Thoracic aorta (tissue), 2 donors: ENCODE measurements at regions not wholly inside any gene's neighbourhood (a gene's known extent, or its start where the extent isn't known, plus 50 kb on each side); places are given as distances from the start of the nearest gene placed in this dataset.

ENCODE experiments used
- ATAC-seq: fragments of 150-250 bp; one replicate; pipeline ENCODE4 v1.8.0; 2017; ENCODE audit warnings: low read depth; ENCODE audit not compliant: insufficient number of reproducible peaks, low FRiP score
- DNase-seq: peaks from one replicate; pipeline ENCODE4 v3.0.0-alpha.2; 2020; ENCODE audit warnings: low spot score
- H3K27ac ChIP-seq, 2 donors: fragments of 200-600 bp; sonication (generic); 1 replicate in 1 of 2; 2 replicates in 1 of 2; pipeline ENCODE4 v1.5.1; 2016; ENCODE audit warnings: mild to moderate bottlenecking in 2 of 2, moderate library complexity in 2 of 2
- H3K27me3 ChIP-seq: fragments of 200-600 bp; sonication (generic); replicated peaks from 2 replicates; pipeline ENCODE4 v1.6.0; 2016; ENCODE audit warnings: mild to moderate bottlenecking; ENCODE audit not compliant: insufficient read depth
- H3K36me3 ChIP-seq: fragments of 200-600 bp; sonication (generic); one replicate; pipeline ENCODE4 v1.5.1; 2016
- H3K4me1 ChIP-seq, 2 donors: fragments of 200-600 bp; sonication (generic); 1 replicate in 1 of 2; 2 replicates in 1 of 2; pipeline versions ENCODE4 v1.5.1 to v1.6.0; 2016; ENCODE audit warnings: low read depth in 2 of 2, mild to moderate bottlenecking in 1 of 2; ENCODE audit not compliant: control insufficient read depth in 1 of 2
- H3K4me3 ChIP-seq: fragments of 200-600 bp; sonication (generic); 2 replicates; pipeline ENCODE4 v1.5.1; 2016; ENCODE audit warnings: mild to moderate bottlenecking
- H3K9me3 ChIP-seq: fragments of 200-600 bp; sonication (generic); 2 replicates; pipeline ENCODE4 v1.5.1; 2016
- TF ChIP-seq, protein P1 (sequence below): fragments of 200-600 bp; sonication (generic); IDR thresholded peaks from one replicate; pipeline ENCODE4 v1.5.1; 2019; ENCODE audit warnings: antibody characterized with exemption

DNA sequence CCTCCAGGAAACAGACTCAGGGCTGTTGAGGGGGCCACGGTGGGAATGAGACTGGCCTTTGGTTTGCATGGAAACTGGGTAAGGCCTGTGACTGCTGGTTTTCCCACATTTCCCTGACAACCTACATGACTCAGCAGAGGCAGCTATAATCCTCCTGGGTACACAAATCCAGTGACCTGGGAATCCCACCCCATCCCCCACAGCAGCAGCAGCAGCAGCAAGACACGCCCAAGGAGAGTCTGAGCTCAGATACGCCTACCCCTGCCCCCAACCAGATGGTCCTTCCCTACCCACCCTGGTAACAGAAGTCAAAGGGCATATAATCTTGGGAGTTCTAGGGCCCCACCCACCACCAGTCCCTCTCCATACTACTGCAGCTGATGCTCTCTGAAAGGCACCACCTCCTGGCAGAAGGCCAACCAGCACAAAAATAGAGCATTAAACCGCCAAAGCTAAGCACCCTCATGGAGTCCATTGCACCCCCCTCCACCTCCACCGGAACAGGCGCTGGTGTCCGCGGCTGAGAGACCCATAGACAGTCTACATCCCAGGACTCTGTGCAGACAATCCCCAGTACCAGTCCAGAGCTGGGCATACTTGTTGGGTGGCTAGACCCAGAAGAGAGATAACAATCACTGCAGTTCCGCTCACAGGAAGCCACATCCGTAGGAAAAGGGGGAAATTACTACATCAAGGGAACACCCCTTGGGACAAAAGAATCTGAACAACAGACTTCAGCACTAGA lies 237.2 kb upstream of the SPRY2 start:
- no peaks in the 10 kb centered on the region for H3K36me3 ChIP-seq
- H3K27ac ChIP-seq, result no peak overlapping the region
- no peaks in the 10 kb centered on the region for H3K9me3 ChIP-seq
- no peak overlapping the region for H3K4me3 ChIP-seq
- DNase-seq (no peak), ATAC-seq (no peak)
- no peaks in the 10 kb centered on the region for H3K4me1 ChIP-seq
- H3K27me3 ChIP-seq, result no peaks in the 10 kb centered on the region
- TF ChIP-seq, protein P1, sequence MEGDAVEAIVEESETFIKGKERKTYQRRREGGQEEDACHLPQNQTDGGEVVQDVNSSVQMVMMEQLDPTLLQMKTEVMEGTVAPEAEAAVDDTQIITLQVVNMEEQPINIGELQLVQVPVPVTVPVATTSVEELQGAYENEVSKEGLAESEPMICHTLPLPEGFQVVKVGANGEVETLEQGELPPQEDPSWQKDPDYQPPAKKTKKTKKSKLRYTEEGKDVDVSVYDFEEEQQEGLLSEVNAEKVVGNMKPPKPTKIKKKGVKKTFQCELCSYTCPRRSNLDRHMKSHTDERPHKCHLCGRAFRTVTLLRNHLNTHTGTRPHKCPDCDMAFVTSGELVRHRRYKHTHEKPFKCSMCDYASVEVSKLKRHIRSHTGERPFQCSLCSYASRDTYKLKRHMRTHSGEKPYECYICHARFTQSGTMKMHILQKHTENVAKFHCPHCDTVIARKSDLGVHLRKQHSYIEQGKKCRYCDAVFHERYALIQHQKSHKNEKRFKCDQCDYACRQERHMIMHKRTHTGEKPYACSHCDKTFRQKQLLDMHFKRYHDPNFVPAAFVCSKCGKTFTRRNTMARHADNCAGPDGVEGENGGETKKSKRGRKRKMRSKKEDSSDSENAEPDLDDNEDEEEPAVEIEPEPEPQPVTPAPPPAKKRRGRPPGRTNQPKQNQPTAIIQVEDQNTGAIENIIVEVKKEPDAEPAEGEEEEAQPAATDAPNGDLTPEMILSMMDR, result no peak

DNA sequence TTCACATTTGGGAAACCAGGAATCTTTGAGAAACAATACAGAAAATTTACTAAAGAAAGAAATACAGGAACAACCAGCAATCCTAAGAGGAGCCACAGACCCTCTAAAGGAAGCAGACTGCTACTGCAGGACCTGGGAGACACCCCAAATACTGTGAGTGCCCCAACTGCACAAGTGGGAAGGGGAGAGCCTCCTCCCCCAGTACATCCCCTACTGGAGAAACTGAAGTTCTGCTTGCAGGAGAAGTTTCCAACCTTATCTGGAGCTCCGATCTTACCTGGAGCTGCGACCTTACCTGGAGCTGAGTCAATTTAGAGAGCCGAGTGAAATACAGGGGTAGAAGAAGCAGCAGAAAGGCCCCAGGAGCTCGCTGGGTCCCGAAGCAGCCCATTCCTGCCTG lies 236.4 kb upstream of the SPRY2 start:
- ATAC-seq (no peak), DNase-seq (no peak)
- H3K4me3 ChIP-seq, result no peak overlapping the region
- H3K9me3 ChIP-seq, result no peaks in the 10 kb centered on the region
- no peaks in the 10 kb centered on the region for H3K27me3 ChIP-seq
- no peaks in the 10 kb centered on the region for H3K36me3 ChIP-seq
- no peak overlapping the region for H3K27ac ChIP-seq
- no peaks in the 10 kb centered on the region for H3K4me1 ChIP-seq
- TF ChIP-seq, protein P1, result no peak

DNA sequence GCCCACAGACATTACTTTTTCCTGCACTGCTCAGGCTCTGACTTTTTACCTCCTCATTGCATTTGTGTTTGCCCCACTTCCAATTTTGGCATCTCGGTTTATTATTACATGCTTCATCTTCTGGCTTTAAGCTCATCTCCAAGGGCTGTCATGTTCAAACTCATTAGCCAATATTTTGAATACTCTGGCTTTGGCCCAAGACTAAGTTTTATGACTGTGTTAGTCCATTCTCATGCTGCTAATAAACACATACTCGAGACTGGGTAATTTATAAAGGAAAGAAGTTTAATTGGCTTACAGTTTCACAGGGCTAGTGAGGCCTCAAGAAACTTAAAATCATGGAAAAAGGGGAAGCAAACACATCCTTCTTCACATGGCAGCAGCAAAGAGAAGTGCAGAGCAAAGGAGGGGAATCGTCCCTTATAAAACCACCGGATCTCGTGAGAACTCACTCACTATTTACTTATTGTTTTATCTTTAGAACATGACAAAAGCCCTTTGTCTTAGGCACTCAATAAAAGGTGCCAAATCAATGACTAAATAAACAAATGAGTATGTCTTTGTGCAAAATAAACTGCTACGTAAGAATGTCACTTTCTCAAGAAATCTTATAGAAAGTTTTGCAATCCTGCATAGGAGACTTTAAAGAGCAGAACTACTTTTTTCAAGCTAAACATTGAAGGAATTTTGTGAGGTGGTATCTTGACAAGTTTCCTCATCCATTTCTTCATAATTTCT lies 233.4 kb upstream of the SPRY2 start:
- ATAC-seq, result no peak
- no peaks in the 10 kb centered on the region for H3K9me3 ChIP-seq
- H3K4me3 ChIP-seq, result no peak overlapping the region
- no peak overlapping the region for H3K27ac ChIP-seq
- no peaks in the 10 kb centered on the region for H3K4me1 ChIP-seq
- no peak for DNase-seq
- H3K27me3 ChIP-seq, result no peaks in the 10 kb centered on the region
- no peaks in the 10 kb centered on the region for H3K36me3 ChIP-seq
- TF ChIP-seq, protein P1, result no peak

DNA sequence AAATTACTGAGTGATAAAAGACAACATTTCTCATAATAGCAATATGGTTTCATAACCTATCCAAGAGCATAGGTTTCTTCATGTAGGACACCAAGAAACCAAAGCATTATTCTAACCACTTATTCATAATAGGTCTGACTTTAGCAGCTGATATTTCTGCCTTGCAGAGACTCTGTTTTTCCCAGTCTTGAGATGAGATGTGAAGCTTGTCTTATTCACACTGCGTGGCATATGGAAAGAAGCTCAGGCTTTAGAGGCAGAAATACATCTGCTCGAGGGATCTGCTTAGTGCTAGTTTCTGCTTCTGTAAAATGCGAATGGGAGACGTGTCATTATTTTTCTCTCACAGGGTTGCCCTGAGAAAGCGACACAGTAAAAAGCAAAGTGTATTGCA lies 232.0 kb upstream of the SPRY2 start:
- Histone ChIP-seq H3K36me3 (no peaks in the 10 kb centered on the region), H3K27me3 (no peaks in the 10 kb centered on the region), H3K9me3 (no peaks in the 10 kb centered on the region), H3K4me3 (no peak overlapping the region), H3K4me1 (no peaks in the 10 kb centered on the region), H3K27ac (no peak overlapping the region)
- TF ChIP-seq, protein P1, result no peak
- ATAC-seq, result peak; percentile 50
- no peak for DNase-seq

DNA sequence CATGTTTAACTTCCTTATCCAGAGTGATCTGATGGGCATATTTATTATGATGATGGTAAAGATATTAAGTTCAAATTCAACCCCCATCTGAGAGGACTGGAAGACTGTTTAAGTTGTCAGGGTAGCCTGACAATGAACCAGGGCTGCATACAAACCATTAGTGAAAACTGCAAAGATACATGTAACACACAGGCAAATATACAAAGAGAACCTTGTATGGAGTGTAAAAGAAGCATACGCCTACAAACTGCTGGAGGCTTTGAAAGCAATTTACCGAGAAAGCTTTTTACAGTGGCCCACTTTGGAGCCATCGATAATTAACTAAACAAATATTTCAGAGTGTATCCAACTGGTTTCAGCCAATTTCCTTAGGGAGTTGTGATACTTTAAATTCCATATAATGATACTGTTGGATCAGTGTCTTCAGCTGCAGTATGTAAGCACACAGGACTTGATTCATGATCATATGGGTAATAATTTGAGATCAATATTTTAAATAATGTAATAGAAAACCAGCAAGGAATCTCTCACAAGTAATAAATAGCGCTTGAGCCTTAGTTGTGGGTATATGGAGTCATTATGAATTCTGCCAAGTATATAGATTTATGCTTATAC lies 231.5 kb upstream of the SPRY2 start:
- H3K9me3 ChIP-seq, result no peaks in the 10 kb centered on the region
- ATAC-seq, result no peak
- no peaks in the 10 kb centered on the region for H3K4me1 ChIP-seq
- no peak overlapping the region for H3K27ac ChIP-seq
- H3K36me3 ChIP-seq, result no peaks in the 10 kb centered on the region
- no peak overlapping the region for H3K4me3 ChIP-seq
- DNase-seq, result no peak
- TF ChIP-seq, protein P1, result no peak
- H3K27me3 ChIP-seq, result no peaks in the 10 kb centered on the region
